HEK293 (cell line): ENCODE measurements at regions not wholly inside any gene's neighbourhood (a gene's known extent, or its start where the extent isn't known, plus 50 kb on each side); places are given as distances from the start of the nearest gene placed in this dataset.

Experiments
- BCL11B ChIP-seq: fragments of 450-650 bp; formaldehyde crosslinking; IDR thresholded peaks from 2 replicates; pipeline ENCODE4 v1.5.1; 2016; ENCODE audit warnings: low read depth, missing biosample characterization, missing genetic modification characterization
- FEZF1 ChIP-seq: fragments of 450-650 bp; formaldehyde crosslinking; IDR thresholded peaks from 2 replicates; pipeline ENCODE4 v1.5.1; 2016; ENCODE audit warnings: missing biosample characterization, missing genetic modification characterization
- MEIS1 ChIP-seq: sonication (generic); formaldehyde crosslinking; IDR thresholded peaks from 2 replicates; pipeline ENCODE4 v1.8.1; 2022; ENCODE audit warnings: missing genetic modification reagents, mild to moderate bottlenecking, borderline replicate concordance
- RBAK ChIP-seq: fragments of 450-650 bp; formaldehyde crosslinking; IDR thresholded peaks from 2 replicates; pipeline ENCODE4 v1.5.1; 2016; ENCODE audit warnings: missing biosample characterization, missing genetic modification characterization
- ZEB2 ChIP-seq: fragments of 450-650 bp; formaldehyde crosslinking; IDR thresholded peaks from 2 replicates; pipeline ENCODE4 v1.5.1; 2016; ENCODE audit warnings: missing biosample characterization, missing genetic modification characterization
- ZNF311 ChIP-seq: fragments of 450-650 bp; formaldehyde crosslinking; IDR thresholded peaks from 2 replicates; pipeline ENCODE4 v1.5.1; 2017; ENCODE audit warnings: missing biosample characterization, missing genetic modification characterization, borderline replicate concordance
- ZNF623 ChIP-seq: fragments of 450-650 bp; formaldehyde crosslinking; IDR thresholded peaks from 2 replicates; pipeline ENCODE4 v1.5.1; 2016; ENCODE audit warnings: missing biosample characterization, missing genetic modification characterization
- TF ChIP-seq, protein P1 (sequence below): fragments of 450-650 bp; formaldehyde crosslinking; IDR thresholded peaks from 2 replicates; pipeline ENCODE4 v1.5.1; 2016; ENCODE audit warnings: missing biosample characterization, missing genetic modification characterization
- TF ChIP-seq, protein P2 (sequence below): fragments of 450-650 bp; formaldehyde crosslinking; IDR thresholded peaks from 2 replicates; pipeline ENCODE4 v1.5.1; 2016; ENCODE audit warnings: missing biosample characterization, missing genetic modification characterization
- TF ChIP-seq, protein P3 (sequence below): fragments of 450-650 bp; formaldehyde crosslinking; IDR thresholded peaks from 2 replicates; pipeline ENCODE4 v1.5.1; 2016; ENCODE audit warnings: missing biosample characterization, missing genetic modification characterization
- TF ChIP-seq, protein P4 (sequence below): fragments of 450-650 bp; IDR thresholded peaks from 2 replicates; pipeline ENCODE4 v1.5.1; 2018; ENCODE audit warnings: missing biosample characterization, missing genetic modification characterization

DNA sequence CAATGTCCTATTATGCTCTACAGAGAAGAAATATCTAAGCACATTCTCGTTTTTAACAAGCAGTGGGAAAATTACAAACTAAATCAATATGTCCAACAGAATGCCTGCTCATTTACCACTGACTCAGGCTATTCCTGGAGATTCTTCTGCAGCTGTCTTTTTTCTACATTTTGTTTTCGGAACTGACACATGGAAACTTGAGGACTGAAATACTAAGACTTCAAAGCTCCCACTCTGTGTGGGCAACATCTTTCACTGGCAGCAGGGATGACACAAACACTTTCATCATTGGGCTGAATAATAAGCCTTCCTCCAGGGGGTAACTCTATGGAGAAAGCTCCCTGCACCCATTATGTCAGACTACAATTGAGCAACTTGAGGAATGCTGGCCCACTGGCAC lies 175.5 kb upstream of the NCAM2 start:
- TF ChIP-seq ZNF311 (no peak), FEZF1 (tag by site-specific recombination) (no peak), ZNF623 (no peak), MEIS1 (CRISPR knock-in tag) (no peak), ZEB2 (tag by site-specific recombination) (no peak), RBAK (no peak), BCL11B (no peak)
- TF ChIP-seq, protein P1, sequence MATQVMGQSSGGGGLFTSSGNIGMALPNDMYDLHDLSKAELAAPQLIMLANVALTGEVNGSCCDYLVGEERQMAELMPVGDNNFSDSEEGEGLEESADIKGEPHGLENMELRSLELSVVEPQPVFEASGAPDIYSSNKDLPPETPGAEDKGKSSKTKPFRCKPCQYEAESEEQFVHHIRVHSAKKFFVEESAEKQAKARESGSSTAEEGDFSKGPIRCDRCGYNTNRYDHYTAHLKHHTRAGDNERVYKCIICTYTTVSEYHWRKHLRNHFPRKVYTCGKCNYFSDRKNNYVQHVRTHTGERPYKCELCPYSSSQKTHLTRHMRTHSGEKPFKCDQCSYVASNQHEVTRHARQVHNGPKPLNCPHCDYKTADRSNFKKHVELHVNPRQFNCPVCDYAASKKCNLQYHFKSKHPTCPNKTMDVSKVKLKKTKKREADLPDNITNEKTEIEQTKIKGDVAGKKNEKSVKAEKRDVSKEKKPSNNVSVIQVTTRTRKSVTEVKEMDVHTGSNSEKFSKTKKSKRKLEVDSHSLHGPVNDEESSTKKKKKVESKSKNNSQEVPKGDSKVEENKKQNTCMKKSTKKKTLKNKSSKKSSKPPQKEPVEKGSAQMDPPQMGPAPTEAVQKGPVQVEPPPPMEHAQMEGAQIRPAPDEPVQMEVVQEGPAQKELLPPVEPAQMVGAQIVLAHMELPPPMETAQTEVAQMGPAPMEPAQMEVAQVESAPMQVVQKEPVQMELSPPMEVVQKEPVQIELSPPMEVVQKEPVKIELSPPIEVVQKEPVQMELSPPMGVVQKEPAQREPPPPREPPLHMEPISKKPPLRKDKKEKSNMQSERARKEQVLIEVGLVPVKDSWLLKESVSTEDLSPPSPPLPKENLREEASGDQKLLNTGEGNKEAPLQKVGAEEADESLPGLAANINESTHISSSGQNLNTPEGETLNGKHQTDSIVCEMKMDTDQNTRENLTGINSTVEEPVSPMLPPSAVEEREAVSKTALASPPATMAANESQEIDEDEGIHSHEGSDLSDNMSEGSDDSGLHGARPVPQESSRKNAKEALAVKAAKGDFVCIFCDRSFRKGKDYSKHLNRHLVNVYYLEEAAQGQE (tag by site-specific recombination), result no peak
- TF ChIP-seq, protein P2, sequence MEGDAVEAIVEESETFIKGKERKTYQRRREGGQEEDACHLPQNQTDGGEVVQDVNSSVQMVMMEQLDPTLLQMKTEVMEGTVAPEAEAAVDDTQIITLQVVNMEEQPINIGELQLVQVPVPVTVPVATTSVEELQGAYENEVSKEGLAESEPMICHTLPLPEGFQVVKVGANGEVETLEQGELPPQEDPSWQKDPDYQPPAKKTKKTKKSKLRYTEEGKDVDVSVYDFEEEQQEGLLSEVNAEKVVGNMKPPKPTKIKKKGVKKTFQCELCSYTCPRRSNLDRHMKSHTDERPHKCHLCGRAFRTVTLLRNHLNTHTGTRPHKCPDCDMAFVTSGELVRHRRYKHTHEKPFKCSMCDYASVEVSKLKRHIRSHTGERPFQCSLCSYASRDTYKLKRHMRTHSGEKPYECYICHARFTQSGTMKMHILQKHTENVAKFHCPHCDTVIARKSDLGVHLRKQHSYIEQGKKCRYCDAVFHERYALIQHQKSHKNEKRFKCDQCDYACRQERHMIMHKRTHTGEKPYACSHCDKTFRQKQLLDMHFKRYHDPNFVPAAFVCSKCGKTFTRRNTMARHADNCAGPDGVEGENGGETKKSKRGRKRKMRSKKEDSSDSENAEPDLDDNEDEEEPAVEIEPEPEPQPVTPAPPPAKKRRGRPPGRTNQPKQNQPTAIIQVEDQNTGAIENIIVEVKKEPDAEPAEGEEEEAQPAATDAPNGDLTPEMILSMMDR (tag by site-specific recombination), result no peak
- TF ChIP-seq, protein P3, sequence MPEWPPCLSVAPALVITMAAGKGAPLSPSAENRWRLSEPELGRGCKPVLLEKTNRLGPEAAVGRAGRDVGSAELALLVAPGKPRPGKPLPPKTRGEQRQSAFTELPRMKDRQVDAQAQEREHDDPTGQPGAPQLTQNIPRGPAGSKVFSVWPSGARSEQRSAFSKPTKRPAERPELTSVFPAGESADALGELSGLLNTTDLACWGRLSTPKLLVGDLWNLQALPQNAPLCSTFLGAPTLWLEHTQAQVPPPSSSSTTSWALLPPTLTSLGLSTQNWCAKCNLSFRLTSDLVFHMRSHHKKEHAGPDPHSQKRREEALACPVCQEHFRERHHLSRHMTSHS (tag by site-specific recombination), result no peak
- TF ChIP-seq, protein P4, sequence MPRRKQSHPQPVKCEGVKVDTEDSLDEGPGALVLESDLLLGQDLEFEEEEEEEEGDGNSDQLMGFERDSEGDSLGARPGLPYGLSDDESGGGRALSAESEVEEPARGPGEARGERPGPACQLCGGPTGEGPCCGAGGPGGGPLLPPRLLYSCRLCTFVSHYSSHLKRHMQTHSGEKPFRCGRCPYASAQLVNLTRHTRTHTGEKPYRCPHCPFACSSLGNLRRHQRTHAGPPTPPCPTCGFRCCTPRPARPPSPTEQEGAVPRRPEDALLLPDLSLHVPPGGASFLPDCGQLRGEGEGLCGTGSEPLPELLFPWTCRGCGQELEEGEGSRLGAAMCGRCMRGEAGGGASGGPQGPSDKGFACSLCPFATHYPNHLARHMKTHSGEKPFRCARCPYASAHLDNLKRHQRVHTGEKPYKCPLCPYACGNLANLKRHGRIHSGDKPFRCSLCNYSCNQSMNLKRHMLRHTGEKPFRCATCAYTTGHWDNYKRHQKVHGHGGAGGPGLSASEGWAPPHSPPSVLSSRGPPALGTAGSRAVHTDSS, result no peak
